GM20000 (cell line): ENCODE measurements at regions not wholly inside any gene's neighbourhood (a gene's known extent, or its start where the extent isn't known, plus 50 kb on each side); places are given as distances from the start of the nearest gene placed in this dataset.

ENCODE experiments used
- DNase-seq: peaks from one replicate; pipeline ENCODE4 v3.0.0; 2012; ENCODE audit warnings: low spot score
- CTCF ChIP-seq: IDR thresholded peaks from 2 replicates; pipeline ENCODE4 v1.5.1; 2012; ENCODE audit warnings: mild to moderate bottlenecking, control low read depth; ENCODE audit errors: extremely low read depth, missing control alignments

DNA sequence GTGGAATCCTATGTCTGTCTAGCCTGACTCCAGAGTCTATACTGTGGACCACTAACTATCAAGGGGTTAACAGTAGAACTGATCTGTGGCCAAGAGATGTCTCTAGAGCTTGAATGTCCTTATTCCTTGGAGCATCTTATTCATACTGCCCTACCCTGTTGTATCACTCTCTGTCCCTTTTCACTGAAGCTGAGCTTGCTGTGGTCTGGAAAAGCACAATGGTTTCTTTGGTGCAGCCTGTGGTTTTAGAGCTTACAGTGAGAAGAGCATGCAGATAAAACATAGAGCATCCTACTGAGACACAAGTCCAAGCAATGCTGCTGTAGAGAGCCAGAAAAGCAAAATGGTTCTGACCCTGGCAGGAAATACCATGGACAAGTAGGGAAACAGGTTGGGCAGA, 367.0 kb upstream of the ATP2B1 start:
- no peak for DNase-seq
- TF ChIP-seq CTCF = no peak

DNA sequence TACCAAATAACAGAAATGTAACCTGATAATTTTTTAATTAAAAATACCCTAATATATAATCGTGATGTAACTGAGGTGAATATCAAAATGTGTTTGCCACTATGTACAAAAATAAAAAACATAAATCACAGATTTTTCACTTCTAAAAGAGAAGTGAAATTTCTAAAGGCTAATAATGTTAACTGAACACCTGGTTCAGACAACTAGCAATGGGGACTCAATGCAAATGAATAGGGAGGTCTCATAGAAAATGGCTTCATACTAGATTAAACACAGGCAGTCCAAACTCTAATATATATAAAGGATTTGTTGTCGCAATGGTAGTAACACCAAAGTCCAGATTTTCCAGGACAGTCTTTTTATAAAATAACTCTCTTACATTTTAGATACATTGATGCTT, 365.4 kb upstream of the ATP2B1 start:
- no peak for DNase-seq
- TF ChIP-seq CTCF = no peak

- DNase-seq = no peak
- no peak for TF ChIP-seq CTCF
Observed at GRCh38 chr12:90071996-90072395, 363.4 kb upstream of the ATP2B1 start.

GRCh38 chr12:90069711-90070110, 361.1 kb upstream of the ATP2B1 start:
- no peak for TF ChIP-seq CTCF
- no peak for DNase-seq

DNA sequence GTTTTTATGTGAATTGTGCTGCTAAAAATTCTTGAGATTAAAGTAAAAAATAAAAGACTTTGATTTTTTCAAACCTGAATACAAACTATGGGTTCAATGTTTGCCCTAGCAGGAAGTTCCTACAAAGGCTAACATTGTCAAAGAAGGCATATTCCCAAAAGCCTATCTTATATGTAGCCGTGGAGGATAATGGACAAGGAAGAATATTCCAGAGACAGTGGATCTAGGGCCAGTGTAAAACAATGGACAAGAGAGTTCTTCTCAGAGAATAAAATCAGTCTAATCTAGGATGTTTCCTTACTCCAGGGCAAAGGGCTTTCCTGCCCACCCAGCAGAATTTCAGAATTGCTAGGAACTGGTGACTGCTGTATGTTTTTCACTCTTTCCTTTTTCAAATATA, 359.2 kb upstream of the ATP2B1 start:
- DNase-seq = no peak
- TF ChIP-seq CTCF = no peak

DNA sequence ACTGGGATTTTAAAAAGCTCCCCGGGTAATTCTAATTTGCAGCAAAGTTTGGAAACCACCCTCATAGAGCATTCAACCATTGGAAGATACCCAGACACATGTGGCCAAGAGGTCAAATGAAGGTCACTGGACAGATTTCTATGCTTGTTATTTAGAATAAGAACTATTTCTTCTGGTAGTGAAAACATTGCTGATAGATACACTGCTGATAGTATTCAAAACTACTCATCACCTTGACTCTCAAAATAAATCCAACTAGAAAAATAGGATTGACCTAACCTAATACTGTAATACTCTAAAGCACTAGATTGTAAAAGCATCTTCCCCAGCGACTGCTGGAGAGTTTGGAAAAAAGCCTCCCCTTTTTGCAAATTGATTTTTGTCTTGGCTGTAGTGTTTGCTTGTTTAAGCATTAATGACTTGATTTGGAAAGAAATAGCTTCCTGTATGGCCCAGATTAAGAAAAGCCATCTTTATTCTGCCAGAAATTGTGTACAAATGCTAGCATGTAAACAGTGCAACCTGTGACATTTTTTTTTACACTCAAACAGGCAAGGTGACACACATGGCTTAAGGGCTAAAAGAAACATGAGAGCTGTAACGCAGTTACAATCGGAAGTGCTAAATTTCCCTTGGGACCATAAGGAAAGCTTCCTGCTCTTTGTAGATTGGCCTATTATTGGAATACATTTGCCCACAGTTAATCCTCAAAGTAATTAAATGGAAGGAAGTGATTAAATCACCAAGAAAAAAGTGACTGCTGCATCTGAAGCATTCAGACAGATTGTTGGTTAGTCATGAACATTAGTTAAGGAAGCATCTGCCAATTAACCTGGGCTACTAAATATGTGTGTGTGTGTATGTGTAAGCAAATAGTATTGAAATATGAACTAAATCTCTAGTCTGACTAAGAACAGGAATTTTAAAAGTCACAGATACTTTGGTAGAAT, 356.5 kb upstream of the ATP2B1 start:
- no peak for TF ChIP-seq CTCF
- DNase-seq = no peak

- no peak for DNase-seq
- TF ChIP-seq CTCF = no peak
Observed at GRCh38 chr12:90062799-90063198, 354.2 kb upstream of the ATP2B1 start.
